22Rv1 (cell line): ENCODE measurements at regions not wholly inside any gene's neighbourhood (a gene's known extent, or its start where the extent isn't known, plus 50 kb on each side); places are given as distances from the start of the nearest gene placed in this dataset.
"Not testable (repeated sequence)": the region's sequence is repeated elsewhere in the genome, so short reads cannot be mapped to it uniquely, and the experiment has no call there.

Experiments
- H3K27ac ChIP-seq: fragments of 450-650 bp; 2 replicates; pipeline ENCODE4 v1.5.1; 2017
- ZFX ChIP-seq: fragments of 450-650 bp; IDR thresholded peaks from 2 replicates; pipeline ENCODE4 v1.6.1; 2017; ENCODE audit warnings: antibody characterized with exemption, borderline replicate concordance
- TF ChIP-seq, protein P1 (sequence below): fragments of 450-650 bp; IDR thresholded peaks from 2 replicates; pipeline ENCODE4 v1.5.1; 2017; ENCODE audit warnings: mild to moderate bottlenecking

GRCh38 chr18:9043581-9043980, 58.9 kb upstream of the NDUFV2 start:
- TF ChIP-seq, protein P1, sequence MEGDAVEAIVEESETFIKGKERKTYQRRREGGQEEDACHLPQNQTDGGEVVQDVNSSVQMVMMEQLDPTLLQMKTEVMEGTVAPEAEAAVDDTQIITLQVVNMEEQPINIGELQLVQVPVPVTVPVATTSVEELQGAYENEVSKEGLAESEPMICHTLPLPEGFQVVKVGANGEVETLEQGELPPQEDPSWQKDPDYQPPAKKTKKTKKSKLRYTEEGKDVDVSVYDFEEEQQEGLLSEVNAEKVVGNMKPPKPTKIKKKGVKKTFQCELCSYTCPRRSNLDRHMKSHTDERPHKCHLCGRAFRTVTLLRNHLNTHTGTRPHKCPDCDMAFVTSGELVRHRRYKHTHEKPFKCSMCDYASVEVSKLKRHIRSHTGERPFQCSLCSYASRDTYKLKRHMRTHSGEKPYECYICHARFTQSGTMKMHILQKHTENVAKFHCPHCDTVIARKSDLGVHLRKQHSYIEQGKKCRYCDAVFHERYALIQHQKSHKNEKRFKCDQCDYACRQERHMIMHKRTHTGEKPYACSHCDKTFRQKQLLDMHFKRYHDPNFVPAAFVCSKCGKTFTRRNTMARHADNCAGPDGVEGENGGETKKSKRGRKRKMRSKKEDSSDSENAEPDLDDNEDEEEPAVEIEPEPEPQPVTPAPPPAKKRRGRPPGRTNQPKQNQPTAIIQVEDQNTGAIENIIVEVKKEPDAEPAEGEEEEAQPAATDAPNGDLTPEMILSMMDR = no peak
- no peak for TF ChIP-seq ZFX
- H3K27ac ChIP-seq = no peak overlapping the region

GRCh38 chr18:9047715-9048114, 54.8 kb upstream of the NDUFV2 start:
- no peak overlapping the region for H3K27ac ChIP-seq
- TF ChIP-seq, protein P1 = no peak
- no peak for TF ChIP-seq ZFX

GRCh38 chr18:9048236-9048635, 54.3 kb upstream of the NDUFV2 start:
- TF ChIP-seq, protein P1 = no peak
- TF ChIP-seq ZFX = no peak
- H3K27ac ChIP-seq = no peak overlapping the region

DNA sequence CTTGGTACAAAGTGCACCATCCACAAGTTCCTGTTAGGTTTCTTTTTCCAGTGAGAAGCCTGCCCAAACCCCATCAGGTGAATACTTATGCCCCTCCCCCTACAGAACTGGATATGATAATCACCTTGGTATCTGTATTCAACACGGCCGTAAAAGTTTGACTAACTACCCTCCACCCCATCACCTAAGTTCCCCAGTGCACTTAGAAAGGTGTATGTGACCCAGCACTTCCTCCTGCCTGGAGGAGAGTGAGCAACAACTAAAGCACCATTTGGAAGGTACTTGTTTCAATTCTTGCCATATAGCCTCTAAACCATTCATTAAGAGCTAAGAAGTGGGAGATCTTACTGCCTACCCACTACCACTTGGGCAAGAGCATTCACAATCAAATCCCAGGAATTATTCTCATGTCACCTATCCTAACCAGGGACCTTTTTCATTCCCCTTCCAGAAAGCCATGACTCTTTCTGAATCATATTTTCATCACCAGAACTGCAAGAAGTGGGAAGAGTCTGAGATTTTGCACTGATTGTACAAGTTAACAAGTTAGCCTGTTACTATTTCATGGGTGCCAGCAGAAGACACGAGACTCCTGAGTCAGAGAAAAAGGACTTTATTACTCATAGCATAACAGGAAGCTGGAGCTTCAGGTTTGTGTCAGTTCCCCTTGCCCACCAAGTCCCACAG, 53.5 kb upstream of the NDUFV2 start:
- no peak overlapping the region for H3K27ac ChIP-seq
- no peak for TF ChIP-seq ZFX
- TF ChIP-seq, protein P1 = no peak

DNA sequence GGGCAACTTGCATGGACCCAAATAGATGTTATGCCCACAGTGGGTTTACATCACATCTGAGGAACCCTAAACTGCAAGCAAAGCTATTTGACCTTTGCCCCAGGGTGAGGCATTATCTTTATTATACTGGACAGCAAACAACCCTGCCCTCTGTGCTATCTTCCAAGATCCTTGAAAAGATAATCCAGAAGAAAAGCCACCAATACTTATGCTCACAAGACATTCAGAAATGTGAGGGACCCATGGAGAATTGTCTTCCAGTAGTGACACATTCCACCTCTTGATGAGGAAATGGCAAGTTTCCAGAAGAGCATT, 53.0 kb upstream of the NDUFV2 start:
- TF ChIP-seq, protein P1 = no peak
- TF ChIP-seq ZFX = no peak
- H3K27ac ChIP-seq = no peak overlapping the region

GRCh38 chr18:9050628-9051284, 51.7 kb upstream of the NDUFV2 start:
- not testable (repeated sequence) for H3K27ac ChIP-seq
